ENCODE measurements at regions not wholly inside any gene's neighbourhood (a gene's known extent, or its start where the extent isn't known, plus 50 kb on each side); places are given as distances from the start of the nearest gene placed in this dataset.

DNA sequence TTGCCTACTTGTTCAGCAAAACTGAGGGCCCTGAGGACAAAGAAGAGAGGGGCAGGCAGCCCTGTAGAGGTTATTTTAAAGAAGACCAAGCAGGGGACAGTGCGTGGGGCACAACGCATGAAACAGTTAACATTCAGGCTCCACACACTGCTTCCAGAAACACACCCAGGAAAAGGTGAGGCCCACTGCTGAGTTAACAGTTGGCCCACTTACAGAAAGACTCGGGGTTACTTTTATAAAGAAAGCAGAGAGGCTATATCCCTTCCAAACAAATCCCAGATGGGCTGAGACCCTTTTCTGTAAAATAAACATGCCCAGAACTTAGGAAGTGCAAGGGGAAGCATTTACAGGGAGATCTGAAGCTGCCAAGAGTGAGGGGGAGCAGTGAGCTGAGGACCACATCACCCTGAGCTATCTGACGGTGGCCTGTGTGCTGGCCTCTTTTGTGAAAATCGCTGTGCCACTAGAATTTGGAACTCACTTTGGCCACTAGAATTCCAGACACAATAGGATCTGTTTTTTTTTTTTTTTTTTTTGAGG is 49.8 kb upstream of the SSTR4 start:
- Histone ChIP-seq H3K9ac (ENCODE audit: low read length) (no peak overlapping the region), H2BK12ac (ENCODE audit: low read length in 2 of 2) (no peak overlapping the region), H3K14ac (ENCODE audit: low read length in 2 of 2) (no peak overlapping the region), H2BK120ac (ENCODE audit: low read depth, low read length) (no peak overlapping the region), H3K23ac (ENCODE audit: low read length in 2 of 2) (no peak overlapping the region), H3K4me2 (ENCODE audit: low read length, poor library complexity, severe bottlenecking) (no peak overlapping the region), H3K18ac (ENCODE audit: low read depth in 1 of 2, low read length in 2 of 2) (no peak overlapping the region), H3K27me3 (ENCODE audit: control insufficient read depth in 1 of 2, insufficient read depth in 1 of 2, low read length in 2 of 2) (peaks cover 4 to 22% of the 10 kb centered on the region in 2 experiments), H3K36me3 (ENCODE audit: control insufficient read depth in 1 of 2, insufficient read depth in 2 of 2, low read depth in 1 of 2, low read length in 2 of 2) (no peaks in the 10 kb centered on the region), H3K27ac (ENCODE audit: low read length, poor library complexity, severe bottlenecking) (no peak overlapping the region), H2BK5ac (ENCODE audit: low read depth, low read length, poor library complexity, severe bottlenecking) (no peak overlapping the region), H3K79me1 (replicated peaks; ENCODE audit: low read length, poor library complexity, severe bottlenecking) (no peaks in the 10 kb centered on the region), H4K91ac (ENCODE audit: low read length) (no peak overlapping the region), H3K4ac (ENCODE audit: low read depth in 1 of 2, low read length in 2 of 2) (no peak overlapping the region), H3K4me1 (ENCODE audit: control insufficient read depth, insufficient read depth, low read depth, low read length) (no peaks in the 10 kb centered on the region), H2AFZ (ENCODE audit: low read depth, low read length) (no peak overlapping the region), H2BK15ac (ENCODE audit: low read depth, poor library complexity, severe bottlenecking) (no peak overlapping the region), H3K4me3 (ENCODE audit: insufficient read depth in 1 of 2, low read depth in 1 of 2, low read length in 2 of 2) (no peak overlapping the region), H4K8ac (ENCODE audit: low read length) (no peak overlapping the region), H3K9me3 (ENCODE audit: control insufficient read depth, low read length) (no peaks in the 10 kb centered on the region), H2AK5ac (ENCODE audit: low read length, severe bottlenecking) (no peak overlapping the region)
- 82% methylated on average over 4 of the region's 5 CpGs for WGBS
- DNase-seq: no peak

Data from mesenchymal stem cell (in vitro differentiated cells and primary cell).